ENCODE measurements at regions not wholly inside any gene's neighbourhood (a gene's known extent, or its start where the extent isn't known, plus 50 kb on each side); places are given as distances from the start of the nearest gene placed in this dataset.

DNA sequence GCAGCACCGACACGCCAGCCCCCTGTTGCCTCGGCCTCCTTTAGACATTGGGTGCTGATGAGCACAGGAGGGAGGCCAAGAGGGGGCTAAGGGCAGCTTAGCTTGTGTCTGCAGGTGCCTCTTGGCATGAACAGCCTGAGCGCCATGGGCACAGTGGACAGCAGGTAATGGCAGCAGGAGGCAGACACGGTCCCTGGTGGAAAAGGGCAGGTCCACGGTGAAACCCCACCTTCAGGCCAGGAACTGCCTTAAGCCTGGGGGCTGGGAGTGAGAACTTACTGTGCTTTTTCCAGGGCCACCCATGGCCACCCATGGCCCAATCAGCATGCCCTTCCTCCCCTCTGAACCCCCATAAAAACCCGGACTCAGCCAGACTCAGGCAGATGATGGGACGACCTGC is 633.4 kb upstream of the TMEFF2 start:
- 16% methylated on average over 8 of the region's 8 CpGs for WGBS (ENCODE audit: insufficient coverage, insufficient replicate concordance, low lambda C conversion rate, missing lambda C conversion rate)
- H3K9ac ChIP-seq (ENCODE audit: control insufficient read depth, insufficient read depth, low read length), result no peak overlapping the region
- SMC1A ChIA-PET (ENCODE audit: uncharacterized antibody, unreplicated experiment), result no interaction called here
- H3K9me3 ChIP-seq (replicated peaks; ENCODE audit: control insufficient read depth, insufficient read depth, low read length), result no peaks in the 10 kb centered on the region
- no peak overlapping the region for H3K4me2 ChIP-seq (ENCODE audit: control insufficient read depth, insufficient read depth)
- H2AFZ ChIP-seq (ENCODE audit: control insufficient read depth, low read depth, low read length), result no peak overlapping the region
- H3K79me2 ChIP-seq (ENCODE audit: control insufficient read depth, insufficient read depth, low read length), result no peaks in the 10 kb centered on the region
- TF ChIP-seq PAX5 (IDR thresholded peaks at IDR 0.05; ENCODE audit: borderline replicate concordance, low read depth, low read length) (no peak), SRF (IDR thresholded peaks at IDR 0.05; ENCODE audit: low read depth in 2 of 2, low read length in 2 of 2) (no peak), ZSCAN29 (IDR thresholded peaks at IDR 0.05) (no peak), RB1 (IDR thresholded peaks at IDR 0.05; ENCODE audit: borderline replicate concordance) (no peak), TAF1 (IDR thresholded peaks at IDR 0.05; ENCODE audit: borderline replicate concordance, low read depth, low read length) (no peak), SIX5 (IDR thresholded peaks at IDR 0.05; ENCODE audit: low read depth, low read length, severe bottlenecking) (no peak), ZNF207 (IDR thresholded peaks at IDR 0.05; ENCODE audit: borderline replicate concordance) (no peak)
- in situ Hi-C loops (cut with MboI), result no loop called here
- BruUV-seq (replicated peaks), result no TSS peak
- H3K27ac ChIP-seq (ENCODE audit: control insufficient read depth, insufficient read depth), result no peak overlapping the region
- ATAC-seq (no peak), DNase-seq (ENCODE audit: low read depth, low spot score) (no peak), FAIRE-seq (no peak)
- H3K4me1 ChIP-seq (ENCODE audit: control insufficient read depth, insufficient read depth, low read length), result no peaks in the 10 kb centered on the region
- no peaks in the 10 kb centered on the region for H3K27me3 ChIP-seq (replicated peaks in 1 of 2; ENCODE audit: control insufficient read depth in 2 of 2, insufficient read depth in 2 of 2, low read length in 1 of 2)
- RAD21 ChIA-PET (ENCODE audit: unreplicated experiment), result interaction anchor here (1.0 kb wide), 1 partner anchor 10 kb away, joined by 3 read pairs; no protein-coding TSS in a partner anchor
- no peak overlapping the region for H3K4me3 ChIP-seq
- no peaks in the 10 kb centered on the region for H3K36me3 ChIP-seq (ENCODE audit: control insufficient read depth in 2 of 2, insufficient read depth in 2 of 2, low read length in 1 of 2)
- CTCF ChIA-PET, result no interaction called here
- POLR2A ChIA-PET, result no interaction called here
- intact Hi-C loops (cut with micrococcal nuclease; ENCODE audit: unreplicated experiment), result no loop called here
- no peaks in the 10 kb centered on the region for H4K20me1 ChIP-seq (ENCODE audit: control insufficient read depth, insufficient read depth)

DNA sequence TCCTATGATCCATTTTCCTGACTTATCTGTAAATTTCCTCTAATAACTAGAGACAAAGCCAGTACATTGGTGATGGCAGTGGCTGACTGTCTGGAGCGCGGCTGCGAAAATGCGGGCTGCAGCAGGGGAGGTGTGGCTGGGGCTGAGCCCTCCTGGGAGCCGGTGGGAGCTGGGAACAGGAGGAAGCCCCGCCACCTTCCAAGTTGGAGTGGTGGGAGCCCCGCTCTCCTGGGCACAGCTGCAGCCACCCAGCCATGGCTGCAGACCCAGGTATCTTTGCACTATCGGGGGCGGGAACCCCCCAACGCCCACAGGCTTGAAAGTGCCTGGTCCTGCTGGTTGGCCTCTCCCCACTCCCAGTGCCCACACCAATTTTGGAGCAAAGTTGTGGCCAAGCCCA is 633.0 kb upstream of the TMEFF2 start:
- Histone ChIP-seq H3K9ac (ENCODE audit: control insufficient read depth, insufficient read depth, low read length) (no peak overlapping the region), H3K4me3 (no peak overlapping the region), H3K4me1 (ENCODE audit: control insufficient read depth, insufficient read depth, low read length) (no peaks in the 10 kb centered on the region), H2AFZ (ENCODE audit: control insufficient read depth, low read depth, low read length) (no peak overlapping the region), H3K27ac (ENCODE audit: control insufficient read depth, insufficient read depth) (no peak overlapping the region), H3K9me3 (replicated peaks; ENCODE audit: control insufficient read depth, insufficient read depth, low read length) (no peaks in the 10 kb centered on the region), H3K27me3 (replicated peaks in 1 of 2; ENCODE audit: control insufficient read depth in 2 of 2, insufficient read depth in 2 of 2, low read length in 1 of 2) (no peaks in the 10 kb centered on the region), H3K79me2 (ENCODE audit: control insufficient read depth, insufficient read depth, low read length) (no peaks in the 10 kb centered on the region), H4K20me1 (ENCODE audit: control insufficient read depth, insufficient read depth) (no peaks in the 10 kb centered on the region), H3K36me3 (ENCODE audit: control insufficient read depth in 2 of 2, insufficient read depth in 2 of 2, low read length in 1 of 2) (no peaks in the 10 kb centered on the region), H3K4me2 (ENCODE audit: control insufficient read depth, insufficient read depth) (no peak overlapping the region)
- RAD21 ChIA-PET (ENCODE audit: unreplicated experiment), result no interaction called here
- no peak for DNase-seq (ENCODE audit: low read depth, low spot score)
- no TSS peak for BruUV-seq (replicated peaks)
- no peak for FAIRE-seq
- 39% methylated on average over 10 of the region's 10 CpGs for WGBS (ENCODE audit: insufficient coverage, insufficient replicate concordance, low lambda C conversion rate, missing lambda C conversion rate)
- intact Hi-C loops (cut with micrococcal nuclease; ENCODE audit: unreplicated experiment), result no loop called here
- ATAC-seq, result no peak
- SMC1A ChIA-PET (ENCODE audit: uncharacterized antibody, unreplicated experiment), result no interaction called here
- in situ Hi-C loops (cut with MboI), result no loop called here
- POLR2A ChIA-PET, result no interaction called here
- CTCF ChIA-PET, result no interaction called here
- TF ChIP-seq BHLHE40 (IDR thresholded peaks at IDR 0.05; ENCODE audit: borderline replicate concordance in 1 of 2, low read depth in 2 of 2, low read length in 1 of 2), result no peak
- TF ChIP-seq, protein P1, sequence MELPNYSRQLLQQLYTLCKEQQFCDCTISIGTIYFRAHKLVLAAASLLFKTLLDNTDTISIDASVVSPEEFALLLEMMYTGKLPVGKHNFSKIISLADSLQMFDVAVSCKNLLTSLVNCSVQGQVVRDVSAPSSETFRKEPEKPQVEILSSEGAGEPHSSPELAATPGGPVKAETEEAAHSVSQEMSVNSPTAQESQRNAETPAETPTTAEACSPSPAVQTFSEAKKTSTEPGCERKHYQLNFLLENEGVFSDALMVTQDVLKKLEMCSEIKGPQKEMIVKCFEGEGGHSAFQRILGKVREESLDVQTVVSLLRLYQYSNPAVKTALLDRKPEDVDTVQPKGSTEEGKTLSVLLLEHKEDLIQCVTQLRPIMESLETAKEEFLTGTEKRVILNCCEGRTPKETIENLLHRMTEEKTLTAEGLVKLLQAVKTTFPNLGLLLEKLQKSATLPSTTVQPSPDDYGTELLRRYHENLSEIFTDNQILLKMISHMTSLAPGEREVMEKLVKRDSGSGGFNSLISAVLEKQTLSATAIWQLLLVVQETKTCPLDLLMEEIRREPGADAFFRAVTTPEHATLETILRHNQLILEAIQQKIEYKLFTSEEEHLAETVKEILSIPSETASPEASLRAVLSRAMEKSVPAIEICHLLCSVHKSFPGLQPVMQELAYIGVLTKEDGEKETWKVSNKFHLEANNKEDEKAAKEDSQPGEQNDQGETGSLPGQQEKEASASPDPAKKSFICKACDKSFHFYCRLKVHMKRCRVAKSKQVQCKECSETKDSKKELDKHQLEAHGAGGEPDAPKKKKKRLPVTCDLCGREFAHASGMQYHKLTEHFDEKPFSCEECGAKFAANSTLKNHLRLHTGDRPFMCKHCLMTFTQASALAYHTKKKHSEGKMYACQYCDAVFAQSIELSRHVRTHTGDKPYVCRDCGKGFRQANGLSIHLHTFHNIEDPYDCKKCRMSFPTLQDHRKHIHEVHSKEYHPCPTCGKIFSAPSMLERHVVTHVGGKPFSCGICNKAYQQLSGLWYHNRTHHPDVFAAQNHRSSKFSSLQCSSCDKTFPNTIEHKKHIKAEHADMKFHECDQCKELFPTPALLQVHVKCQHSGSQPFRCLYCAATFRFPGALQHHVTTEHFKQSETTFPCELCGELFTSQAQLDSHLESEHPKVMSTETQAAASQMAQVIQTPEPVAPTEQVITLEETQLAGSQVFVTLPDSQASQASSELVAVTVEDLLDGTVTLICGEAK (IDR thresholded peaks at IDR 0.05; ENCODE audit: borderline replicate concordance), result no peak
- TF ChIP-seq, protein P2, sequence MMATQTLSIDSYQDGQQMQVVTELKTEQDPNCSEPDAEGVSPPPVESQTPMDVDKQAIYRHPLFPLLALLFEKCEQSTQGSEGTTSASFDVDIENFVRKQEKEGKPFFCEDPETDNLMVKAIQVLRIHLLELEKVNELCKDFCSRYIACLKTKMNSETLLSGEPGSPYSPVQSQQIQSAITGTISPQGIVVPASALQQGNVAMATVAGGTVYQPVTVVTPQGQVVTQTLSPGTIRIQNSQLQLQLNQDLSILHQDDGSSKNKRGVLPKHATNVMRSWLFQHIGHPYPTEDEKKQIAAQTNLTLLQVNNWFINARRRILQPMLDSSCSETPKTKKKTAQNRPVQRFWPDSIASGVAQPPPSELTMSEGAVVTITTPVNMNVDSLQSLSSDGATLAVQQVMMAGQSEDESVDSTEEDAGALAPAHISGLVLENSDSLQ (IDR thresholded peaks at IDR 0.05), result no peak

Measured in GM12878 (cell line).